HG03520 (cell line): ENCODE measurements at regions not wholly inside any gene's neighbourhood (a gene's known extent, or its start where the extent isn't known, plus 50 kb on each side); places are given as distances from the start of the nearest gene placed in this dataset.
"Not testable (repeated sequence)": the region's sequence is repeated elsewhere in the genome, so short reads cannot be mapped to it uniquely, and the experiment has no call there.

Experiments
- ATAC-seq: cut with Tn5 transposase; IDR thresholded peaks from one replicate; pipeline ENCODE4 v1.9.1; 2021; ENCODE audit warnings: mild to moderate bottlenecking, moderate library complexity; ENCODE audit not compliant: unreplicated experiment

DNA sequence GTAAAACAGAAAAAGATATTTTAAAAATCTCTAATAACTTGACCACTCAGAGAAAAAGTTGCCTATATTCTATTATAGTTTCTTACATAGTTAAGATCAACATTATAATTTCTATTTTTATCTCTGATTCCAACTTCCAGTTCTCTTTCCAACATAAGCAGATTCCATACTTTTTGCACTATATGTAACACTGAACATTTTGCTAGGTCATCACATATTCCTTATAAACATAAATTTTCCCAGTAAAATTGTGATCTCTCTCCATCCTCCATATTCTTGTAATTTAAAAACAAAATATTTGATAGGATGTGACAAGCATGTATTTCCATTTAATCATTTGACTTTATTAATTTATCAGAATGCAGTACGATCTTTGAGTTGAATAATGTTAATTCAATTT is 170.4 kb upstream of the THSD7A start:
- ATAC-seq = no peak

DNA sequence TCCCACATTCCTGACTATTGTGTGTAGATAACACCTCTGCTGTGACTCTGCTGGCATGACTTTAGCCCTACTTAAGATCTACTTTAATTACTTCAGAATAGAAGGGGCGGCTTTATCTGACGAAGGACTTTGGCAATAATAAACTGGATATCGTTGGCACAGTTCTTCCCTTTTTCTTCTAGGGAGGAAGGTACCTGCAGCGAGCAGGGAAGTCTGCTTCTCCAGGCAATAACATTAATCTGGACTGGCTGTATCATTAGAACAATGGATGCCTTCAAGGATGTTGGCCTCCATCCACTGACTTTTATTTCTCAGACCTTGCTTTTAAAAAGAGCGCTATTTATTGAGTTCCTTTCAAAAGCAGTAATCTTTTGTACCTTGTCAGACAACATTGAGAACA is 172.6 kb upstream of the THSD7A start:
- ATAC-seq = no peak

DNA sequence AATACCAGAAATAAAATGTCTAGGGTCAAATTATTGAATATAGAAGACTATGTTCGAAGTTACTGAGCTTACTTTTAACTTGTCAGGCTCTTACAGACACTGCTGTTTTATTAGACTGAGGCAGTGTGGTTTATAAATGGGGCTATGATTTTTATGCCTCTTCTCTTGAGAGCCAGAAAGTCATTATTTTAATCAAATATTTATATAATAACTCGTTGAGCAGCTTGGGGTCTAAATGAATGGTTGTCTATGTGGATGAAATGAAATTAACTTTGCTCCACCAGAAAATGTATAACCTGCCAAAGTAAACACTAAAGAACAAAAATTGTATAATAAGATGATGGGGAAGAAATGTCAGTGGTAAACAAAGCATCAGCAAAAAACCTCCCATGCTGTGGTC is 175.6 kb upstream of the THSD7A start:
- ATAC-seq = no peak

DNA sequence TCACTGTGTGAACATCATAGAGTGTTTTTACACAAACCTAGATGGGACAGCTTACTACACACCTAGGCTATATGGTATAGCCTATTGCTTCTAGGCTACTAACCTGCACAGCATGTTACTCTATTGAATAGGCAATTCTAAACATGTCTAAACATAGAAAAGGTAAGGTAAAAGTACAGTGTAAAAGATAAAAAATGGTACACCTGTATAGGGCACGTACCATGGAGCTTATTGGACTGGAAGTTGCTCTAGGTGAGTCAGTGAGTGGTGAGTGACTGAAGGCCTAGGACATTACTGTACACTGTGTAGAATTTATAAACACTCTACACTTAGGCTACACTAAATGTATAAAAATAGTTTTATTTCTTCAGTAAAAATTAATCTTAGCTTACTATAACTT is 182.0 kb upstream of the THSD7A start:
- no peak for ATAC-seq

DNA sequence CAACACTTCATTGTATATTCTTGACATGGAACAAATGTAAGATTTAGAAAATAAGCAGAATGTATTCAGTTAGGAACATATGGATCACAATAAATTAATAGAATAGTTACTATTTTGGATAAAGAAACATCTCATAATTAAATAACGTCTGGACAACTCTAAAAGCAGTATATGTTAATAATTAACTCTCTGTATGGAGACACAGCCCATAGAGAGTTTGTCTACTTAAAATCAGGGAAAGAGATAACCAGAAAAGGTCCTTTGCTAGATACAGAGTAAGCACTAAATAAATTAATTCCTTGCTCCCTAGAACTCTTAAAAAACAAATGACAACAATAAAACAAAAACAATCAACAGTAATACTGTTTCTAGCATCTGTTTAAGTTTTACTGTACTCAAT is 184.4 kb upstream of the THSD7A start:
- no peak for ATAC-seq

DNA sequence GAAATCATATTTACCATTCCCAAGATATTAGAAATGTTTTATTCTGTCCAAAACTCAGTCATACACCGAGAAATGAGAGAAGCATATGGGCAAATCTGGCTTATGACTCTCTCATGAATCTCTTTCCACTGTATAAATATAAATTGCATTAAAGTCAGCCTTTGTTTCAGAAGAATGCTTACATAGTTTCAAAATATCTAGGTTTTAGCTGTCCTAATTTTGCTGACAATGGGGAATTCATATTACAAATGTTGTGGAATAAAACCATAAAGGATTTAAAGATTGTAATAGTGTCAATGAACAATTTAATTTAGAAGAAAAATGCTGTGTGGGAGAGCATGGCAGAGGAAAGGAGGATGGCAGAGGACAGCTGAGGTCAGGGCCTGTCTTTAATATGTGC is 185.0 kb upstream of the THSD7A start:
- ATAC-seq = no peak

DNA sequence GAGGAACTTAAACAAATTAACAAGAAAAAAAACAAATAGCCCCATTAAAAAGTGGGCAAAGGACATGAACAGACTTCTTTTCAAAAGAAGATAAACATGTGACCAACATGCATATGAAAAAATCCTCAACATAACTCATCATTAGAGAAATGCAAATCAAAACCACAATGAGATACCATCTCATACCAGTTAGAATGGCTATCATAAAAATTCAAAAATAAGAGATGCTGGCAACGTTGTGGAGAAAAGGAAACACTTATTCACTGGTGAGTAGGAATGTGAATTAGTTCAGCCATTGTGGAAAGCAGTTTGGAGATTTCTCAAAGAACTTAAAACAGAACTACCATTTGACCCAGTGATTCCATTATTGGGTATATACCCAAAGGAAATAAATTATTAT is 189.1 kb upstream of the TMEM106B start:
- not testable (repeated sequence) for ATAC-seq

DNA sequence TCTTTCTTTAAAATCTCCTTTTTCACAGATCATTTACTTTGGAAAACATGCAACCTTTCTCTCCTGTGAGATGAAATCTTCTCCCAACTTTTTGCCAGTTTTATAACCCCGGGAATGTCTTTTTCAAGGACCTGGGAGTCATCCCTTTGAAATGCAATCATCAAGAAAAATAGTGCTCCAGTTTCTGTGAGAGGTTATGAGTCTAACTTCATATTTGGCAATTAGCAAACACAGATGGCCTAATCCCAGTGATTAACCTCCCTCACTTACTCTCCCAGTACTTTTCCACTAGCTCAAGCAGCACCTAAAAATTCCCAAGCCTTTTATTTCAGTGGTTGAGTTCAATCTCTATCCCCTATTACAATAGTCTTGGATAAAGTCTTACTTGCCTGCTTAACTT is 185.8 kb upstream of the TMEM106B start:
- no peak for ATAC-seq

DNA sequence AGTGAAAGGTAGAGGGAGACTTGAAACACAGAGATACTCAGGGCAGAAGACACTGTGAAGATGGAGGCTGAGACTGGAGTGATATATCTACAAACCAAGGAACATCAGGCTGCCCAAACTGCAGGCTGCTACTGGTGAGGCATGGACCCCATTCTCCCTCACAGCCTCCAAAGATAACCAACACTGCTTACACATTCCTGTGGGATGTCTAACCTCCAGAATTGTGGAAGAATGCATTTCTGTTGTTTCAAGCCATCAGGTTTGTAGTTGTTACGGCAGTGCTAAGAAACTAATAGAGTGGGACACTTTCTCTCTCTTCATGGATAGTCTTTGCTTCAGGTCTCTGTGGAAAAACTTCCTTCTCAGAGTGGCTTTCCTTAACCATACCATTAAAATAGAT is 182.6 kb upstream of the TMEM106B start:
- no peak for ATAC-seq

DNA sequence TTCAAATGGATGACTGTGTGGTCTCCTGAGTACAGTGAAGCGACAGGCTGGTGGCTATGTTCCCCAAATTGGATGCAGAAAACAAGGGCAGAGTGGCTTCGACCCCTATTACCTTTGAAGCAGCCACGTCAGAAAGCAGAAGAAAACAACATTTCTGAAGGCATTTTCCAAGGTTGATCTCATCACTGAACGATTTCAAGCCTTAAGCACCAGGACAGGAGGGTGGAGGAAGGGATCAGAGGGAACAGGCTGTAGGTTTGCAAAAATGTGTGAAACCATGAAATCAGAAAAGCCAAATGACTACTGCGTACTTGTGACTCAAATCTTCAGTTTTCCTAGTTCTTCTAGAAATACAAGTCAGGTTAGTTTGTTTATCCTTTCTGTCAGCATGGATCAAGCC is 181.0 kb upstream of the TMEM106B start:
- no peak for ATAC-seq

DNA sequence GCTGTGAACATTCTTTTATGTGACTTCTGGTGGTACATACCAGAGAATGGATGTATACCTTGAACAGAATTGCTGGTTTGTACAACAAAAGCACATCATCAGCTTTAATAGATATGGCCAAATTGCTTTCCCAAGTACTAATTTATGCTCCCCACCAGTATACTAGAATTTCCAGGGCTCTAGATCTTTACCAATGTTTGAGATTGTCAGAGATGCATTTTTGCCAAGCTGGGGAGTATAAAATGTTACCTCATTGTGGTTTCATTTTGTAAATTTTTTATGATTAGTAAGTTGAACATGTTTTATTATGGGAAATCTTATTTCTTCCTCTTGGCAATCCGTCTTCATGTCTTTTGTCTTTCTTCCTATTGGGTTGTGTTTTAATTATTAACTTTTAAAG is 179.9 kb upstream of the TMEM106B start:
- no peak for ATAC-seq

DNA sequence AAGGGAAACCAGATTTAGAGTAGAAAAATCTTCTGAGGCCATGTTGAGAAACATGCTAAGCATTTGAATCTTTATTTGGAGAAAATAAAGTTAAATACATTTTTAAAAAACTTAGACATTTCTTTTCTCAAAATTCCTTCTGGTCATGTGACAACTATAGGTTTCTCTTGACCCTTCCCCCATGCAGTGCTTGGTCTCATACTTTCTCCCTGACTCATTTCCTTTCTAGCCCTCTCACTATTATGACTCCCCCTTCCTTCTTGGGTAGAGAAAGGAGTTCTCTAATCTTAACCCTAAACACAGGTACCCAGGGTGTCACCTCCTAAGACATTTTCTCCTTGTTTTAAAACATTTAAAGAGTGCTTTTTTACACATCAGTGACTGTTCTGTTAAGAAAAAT is 179.5 kb upstream of the TMEM106B start:
- ATAC-seq = no peak

DNA sequence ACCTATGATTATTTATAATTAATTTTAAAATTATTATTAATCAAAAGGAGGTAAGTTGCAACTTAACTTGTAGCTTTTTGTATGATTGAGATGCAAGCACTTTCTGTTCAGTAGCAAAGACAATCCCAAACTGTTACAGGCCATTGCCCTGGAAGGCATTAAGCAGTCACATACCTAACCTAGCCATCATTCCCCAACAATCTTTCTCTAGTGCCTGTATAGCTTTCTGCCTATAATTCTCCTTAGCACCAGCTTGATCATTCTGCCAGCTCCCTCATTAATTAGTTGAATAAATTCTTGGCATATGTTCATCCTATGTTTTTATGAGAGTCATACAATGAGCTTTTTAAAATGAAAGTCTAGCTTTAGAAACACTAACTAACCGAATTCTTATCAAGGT is 178.9 kb upstream of the TMEM106B start:
- ATAC-seq = no peak

DNA sequence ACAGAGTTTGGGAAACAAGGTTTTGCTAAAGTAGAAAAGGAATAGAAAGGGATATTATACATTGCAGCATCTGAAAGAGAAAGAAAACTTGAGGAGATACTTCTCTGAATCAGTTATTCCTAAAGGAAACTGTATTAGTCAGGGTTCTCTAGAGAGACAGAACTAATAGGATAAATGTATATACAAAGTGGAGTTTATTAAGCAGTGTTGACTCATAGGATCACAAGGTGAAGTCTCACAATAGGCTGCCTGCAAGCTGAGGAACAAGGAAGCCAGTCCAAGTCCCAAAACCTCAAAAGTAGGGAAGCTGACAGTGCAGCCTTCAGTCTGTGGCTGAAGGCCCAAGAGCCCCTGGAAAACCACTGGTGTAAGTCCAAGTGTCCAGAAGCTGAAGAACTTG is 167.6 kb upstream of the TMEM106B start:
- not testable (repeated sequence) for ATAC-seq

DNA sequence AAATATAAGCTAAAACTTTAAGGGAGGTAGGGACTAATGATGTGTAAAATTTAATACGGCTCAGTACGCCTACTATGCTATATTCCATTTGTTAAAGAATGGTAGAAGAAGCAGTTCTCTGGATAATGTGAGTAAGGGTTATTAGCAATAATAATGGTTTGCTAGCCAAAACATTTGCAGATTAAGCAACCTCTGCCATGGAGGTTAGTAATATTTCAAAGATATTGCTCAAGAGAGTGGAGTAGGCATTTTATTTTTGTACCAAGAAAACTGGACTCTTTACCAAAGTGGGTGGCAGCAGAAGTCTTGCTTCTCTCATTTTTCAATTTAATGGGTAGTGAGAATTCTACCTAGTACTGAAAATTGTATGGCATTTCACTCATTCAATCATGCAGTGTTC is 158.9 kb upstream of the TMEM106B start:
- no peak for ATAC-seq

DNA sequence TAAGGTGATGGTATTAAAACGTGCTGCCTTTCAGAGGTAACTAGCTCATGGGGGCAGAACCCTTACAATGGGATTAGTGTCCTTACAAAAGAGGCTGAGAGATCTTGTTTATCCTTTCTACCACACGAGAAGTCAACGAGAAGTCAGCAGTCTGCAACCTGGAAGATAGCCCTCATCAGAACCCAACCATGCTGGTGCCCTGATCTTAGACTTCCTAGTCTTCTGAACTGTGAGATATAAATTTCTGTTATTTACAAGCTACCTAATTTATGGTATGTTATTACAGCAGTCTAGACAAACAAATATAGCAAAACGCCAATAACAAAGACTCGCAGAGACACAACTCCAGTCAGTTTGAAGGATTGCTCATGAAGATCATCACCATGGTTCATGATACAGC is 157.5 kb upstream of the TMEM106B start:
- ATAC-seq = no peak

DNA sequence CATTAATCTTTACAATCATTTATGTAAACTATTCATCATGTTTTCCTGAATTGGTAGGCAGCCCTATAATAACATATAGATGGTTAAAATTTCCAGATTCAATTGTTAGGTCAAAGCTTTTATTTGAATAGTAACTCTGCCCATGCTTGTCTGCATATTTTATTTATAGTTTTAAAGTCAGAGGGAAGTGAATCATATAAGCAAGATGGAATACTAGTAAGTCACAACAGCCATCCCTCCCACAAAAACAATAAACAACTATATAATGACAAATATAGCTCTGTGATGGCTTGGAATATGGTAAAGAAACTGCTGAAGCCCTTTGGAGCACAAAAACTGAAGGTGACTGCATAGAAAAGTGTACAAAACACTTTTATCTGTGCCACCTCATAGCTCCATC is 156.3 kb upstream of the TMEM106B start:
- ATAC-seq = no peak

DNA sequence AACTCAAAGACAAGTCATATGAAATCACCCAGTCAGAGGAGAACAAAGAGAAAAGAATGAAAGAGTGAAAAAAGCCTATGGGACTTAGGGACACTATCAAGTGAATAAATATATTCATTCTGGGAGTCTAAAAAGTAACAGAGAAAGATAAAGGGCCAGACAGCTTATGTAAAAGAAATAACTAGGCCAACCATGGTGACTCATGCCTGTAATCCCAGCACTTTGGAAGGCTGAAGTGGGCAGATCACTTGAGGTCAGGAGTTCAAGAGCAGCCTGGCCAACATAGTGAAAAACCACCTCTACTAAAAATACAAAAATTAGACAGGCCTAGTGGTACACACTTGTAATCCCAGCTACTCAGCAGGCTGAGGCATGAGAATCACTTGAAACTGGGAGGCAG is 154.7 kb upstream of the TMEM106B start:
- ATAC-seq = no peak

DNA sequence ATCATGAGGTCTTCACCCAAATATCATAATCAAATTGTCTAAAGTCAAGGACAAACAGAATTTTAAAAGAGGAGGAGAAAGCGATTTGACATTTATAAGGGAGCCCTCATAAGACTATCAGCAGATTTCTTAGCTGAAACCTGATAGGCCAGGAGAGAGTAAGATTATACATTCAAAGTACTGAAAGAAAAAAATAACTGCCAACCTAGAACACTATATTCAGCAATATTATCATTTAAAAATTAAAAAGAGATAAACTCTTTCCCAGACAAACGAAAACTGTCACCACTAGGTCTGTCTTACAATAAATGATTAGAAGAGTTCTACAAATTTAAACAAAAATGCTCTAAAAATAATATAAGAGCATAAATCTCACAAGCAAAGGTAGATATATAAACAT is 154.1 kb upstream of the TMEM106B start:
- ATAC-seq = no peak

DNA sequence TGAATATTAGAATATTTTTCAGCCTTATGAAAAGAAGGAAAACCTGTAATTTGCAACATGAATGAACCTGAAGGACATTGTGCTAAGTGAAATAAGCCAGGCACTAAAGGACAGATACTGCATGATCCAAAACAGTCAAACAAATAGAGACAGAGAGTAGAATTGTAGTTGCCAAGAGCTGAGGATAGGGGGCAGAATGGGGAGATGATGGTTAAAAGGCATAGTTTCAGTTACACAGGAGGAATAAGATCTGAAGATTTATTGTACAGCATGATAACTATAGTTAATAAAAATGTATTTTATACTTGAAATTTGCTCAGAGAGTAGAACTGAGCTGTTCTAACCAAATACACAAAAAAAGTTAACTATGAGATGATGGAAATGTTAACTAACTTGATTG is 149.0 kb upstream of the TMEM106B start:
- ATAC-seq = no peak

DNA sequence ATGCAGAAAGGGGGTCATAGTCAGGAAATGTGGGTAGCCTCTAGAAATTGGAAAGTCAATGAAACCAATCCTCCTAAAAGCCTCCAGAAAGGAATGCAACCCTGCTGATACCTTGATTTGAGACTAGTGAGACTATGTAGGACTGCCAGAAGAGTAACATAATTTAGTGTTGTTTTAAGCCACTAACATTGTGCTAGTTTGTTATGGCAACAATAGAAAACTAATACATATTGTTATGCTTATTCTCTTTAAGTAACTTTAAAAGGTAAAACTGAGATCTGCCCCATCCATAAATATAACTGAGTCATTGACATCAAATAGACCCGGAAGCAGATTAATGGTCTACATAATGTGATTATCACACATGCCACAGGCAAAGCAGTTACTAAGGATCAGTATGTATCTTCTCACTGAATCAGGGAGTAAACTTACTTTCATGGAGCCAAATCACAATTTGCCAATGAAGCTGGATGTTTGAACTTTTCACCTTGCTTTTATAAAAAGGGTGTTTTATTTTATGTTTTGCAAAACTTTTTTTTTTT is 146.4 kb upstream of the TMEM106B start:
- ATAC-seq = no peak

DNA sequence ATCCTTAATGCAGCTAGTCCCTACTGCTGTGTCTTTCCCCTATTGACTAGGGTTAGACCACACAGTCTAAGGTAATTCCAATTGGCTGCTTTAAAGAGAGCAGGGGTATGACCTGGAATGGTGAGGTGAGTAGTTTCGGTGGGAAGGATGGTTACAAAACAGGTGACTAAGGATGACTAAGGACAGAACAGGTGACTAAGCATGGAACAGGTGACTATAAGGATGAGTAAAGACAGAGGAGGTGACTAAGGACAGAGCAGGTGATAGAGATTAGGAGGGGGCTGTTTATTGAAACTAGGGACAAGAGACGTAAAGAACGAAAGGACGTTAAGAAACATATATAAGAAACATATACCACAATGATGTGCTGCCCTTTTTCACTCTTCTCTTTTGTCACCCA is 145.1 kb upstream of the TMEM106B start:
- no peak for ATAC-seq

DNA sequence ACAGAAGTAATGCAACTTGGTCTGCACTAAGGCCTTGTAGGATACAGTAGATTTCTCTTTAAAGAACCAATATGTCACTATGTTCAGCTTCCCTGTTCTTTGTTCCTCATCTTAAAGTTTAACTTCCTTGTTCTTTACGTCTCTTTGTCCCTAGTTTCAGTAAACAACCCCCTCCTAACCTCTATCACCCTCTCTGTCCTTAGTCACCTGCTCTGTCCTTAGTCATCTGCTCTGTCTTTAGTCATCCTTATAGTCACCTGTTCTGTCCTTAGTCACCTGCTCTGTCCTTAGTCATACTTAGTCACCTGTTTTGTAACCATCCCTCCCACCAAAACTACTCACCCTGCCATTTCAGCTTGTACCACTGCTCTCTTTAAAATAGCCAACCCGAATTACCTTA is 144.6 kb upstream of the TMEM106B start:
- ATAC-seq = no peak
